ENCODE measurements at regions not wholly inside any gene's neighbourhood (a gene's known extent, or its start where the extent isn't known, plus 50 kb on each side); places are given as distances from the start of the nearest gene placed in this dataset.

- no peaks in the 10 kb centered on the region for H3K27me3 ChIP-seq (ENCODE audit: control insufficient read depth in 1 of 2, insufficient read depth in 2 of 2, low read length in 2 of 2)
- H3K4me1 ChIP-seq (ENCODE audit: insufficient read depth, low read length), result no peaks in the 10 kb centered on the region
- H3K36me3 ChIP-seq (ENCODE audit: insufficient read depth, low read length), result no peaks in the 10 kb centered on the region
- no peaks in the 10 kb centered on the region for H3K9me3 Mint-ChIP-seq
- no peak overlapping the region for H3K4me3 ChIP-seq (ENCODE audit: low read length)
- ATAC-seq (ENCODE audit: poor library complexity) (no peak), DNase-seq (no peak)
- H3K4me3 Mint-ChIP-seq, result no peak overlapping the region
- no peaks in the 10 kb centered on the region for H3K36me3 Mint-ChIP-seq (ENCODE audit: low read depth)
- CTCF ChIA-PET, result no interaction called here
- TF ChIP-seq, protein P1, sequence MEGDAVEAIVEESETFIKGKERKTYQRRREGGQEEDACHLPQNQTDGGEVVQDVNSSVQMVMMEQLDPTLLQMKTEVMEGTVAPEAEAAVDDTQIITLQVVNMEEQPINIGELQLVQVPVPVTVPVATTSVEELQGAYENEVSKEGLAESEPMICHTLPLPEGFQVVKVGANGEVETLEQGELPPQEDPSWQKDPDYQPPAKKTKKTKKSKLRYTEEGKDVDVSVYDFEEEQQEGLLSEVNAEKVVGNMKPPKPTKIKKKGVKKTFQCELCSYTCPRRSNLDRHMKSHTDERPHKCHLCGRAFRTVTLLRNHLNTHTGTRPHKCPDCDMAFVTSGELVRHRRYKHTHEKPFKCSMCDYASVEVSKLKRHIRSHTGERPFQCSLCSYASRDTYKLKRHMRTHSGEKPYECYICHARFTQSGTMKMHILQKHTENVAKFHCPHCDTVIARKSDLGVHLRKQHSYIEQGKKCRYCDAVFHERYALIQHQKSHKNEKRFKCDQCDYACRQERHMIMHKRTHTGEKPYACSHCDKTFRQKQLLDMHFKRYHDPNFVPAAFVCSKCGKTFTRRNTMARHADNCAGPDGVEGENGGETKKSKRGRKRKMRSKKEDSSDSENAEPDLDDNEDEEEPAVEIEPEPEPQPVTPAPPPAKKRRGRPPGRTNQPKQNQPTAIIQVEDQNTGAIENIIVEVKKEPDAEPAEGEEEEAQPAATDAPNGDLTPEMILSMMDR (IDR thresholded peaks at IDR 0.05), result no peak
- H3K27ac ChIP-seq (ENCODE audit: low read depth in 1 of 2, low read length in 2 of 2), result no peak overlapping the region
- intact Hi-C loops (cut with DNase I, micrococcal nuclease), result no loop called here
- H3K27me3 Mint-ChIP-seq, result peaks cover 5% of the 10 kb centered on the region
- POLR2A ChIA-PET, result no interaction called here
- H3K4me1 Mint-ChIP-seq (ENCODE audit: low read depth), result no peaks in the 10 kb centered on the region
- no peak overlapping the region for H3K27ac Mint-ChIP-seq
- H3K9me3 ChIP-seq (ENCODE audit: control insufficient read depth in 1 of 2, insufficient read depth in 1 of 2, low read length in 2 of 2), result peaks cover 0 to 15% of the 10 kb centered on the region in 2 experiments
Measured at GRCh38 chr14:104295681-104296387, 157.4 kb downstream of the KIF26A start.

- Histone ChIP-seq H3K4me3 (ENCODE audit: low read length) (no peak overlapping the region), H3K36me3 (ENCODE audit: insufficient read depth, low read length) (no peaks in the 10 kb centered on the region), H3K27me3 (ENCODE audit: control insufficient read depth in 1 of 2, insufficient read depth in 2 of 2, low read length in 2 of 2) (no peaks in the 10 kb centered on the region), H3K4me1 (ENCODE audit: insufficient read depth, low read length) (no peaks in the 10 kb centered on the region), H3K27ac (ENCODE audit: low read depth in 1 of 2, low read length in 2 of 2) (no peak overlapping the region), H3K9me3 (ENCODE audit: control insufficient read depth in 1 of 2, insufficient read depth in 1 of 2, low read length in 2 of 2) (peaks cover 0 to 15% of the 10 kb centered on the region in 2 experiments)
- Mint-ChIP-seq H3K36me3 (ENCODE audit: low read depth) (no peaks in the 10 kb centered on the region), H3K27me3 (peaks cover 5% of the 10 kb centered on the region), H3K4me3 (no peak overlapping the region), H3K9me3 (no peaks in the 10 kb centered on the region), H3K4me1 (ENCODE audit: low read depth) (no peaks in the 10 kb centered on the region), H3K27ac (no peak overlapping the region)
- no peak for DNase-seq
- ChIA-PET CTCF (no interaction called here), POLR2A (no interaction called here)
- no peak for ATAC-seq (ENCODE audit: poor library complexity)
- TF ChIP-seq, protein P1 (IDR thresholded peaks at IDR 0.05), result no peak
- intact Hi-C loops (cut with DNase I, micrococcal nuclease), result no loop called here
Measured at GRCh38 chr14:104296388-104297312, 158.3 kb downstream of the KIF26A start.

DNA sequence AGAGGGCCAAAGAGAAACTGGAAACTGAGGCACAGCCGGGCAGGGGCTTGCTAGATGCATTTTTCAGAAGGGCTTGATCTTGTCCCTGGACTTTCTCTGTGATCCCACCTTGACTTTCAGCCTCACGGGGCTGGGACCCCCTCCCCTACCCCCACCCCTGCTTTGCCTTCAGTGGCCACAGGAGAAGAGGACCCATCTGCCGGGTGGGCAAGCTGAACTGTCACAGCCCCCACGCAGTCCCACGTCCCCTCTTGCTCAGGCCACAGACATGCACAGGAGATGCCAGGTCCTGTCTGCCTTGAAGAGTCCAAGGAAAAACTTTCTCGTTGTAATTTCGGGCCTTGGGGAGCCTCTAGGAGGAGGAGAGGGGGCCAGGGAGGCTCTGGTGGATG lies 158.9 kb downstream of the KIF26A start:
- ChIA-PET POLR2A (no interaction called here), CTCF (no interaction called here)
- ATAC-seq (ENCODE audit: poor library complexity), result no peak
- H3K36me3 Mint-ChIP-seq (ENCODE audit: low read depth), result no peaks in the 10 kb centered on the region
- no peak overlapping the region for H3K27ac Mint-ChIP-seq
- H3K4me3 Mint-ChIP-seq, result no peak overlapping the region
- no peak overlapping the region for H3K27ac ChIP-seq (ENCODE audit: low read depth in 1 of 2, low read length in 2 of 2)
- no peaks in the 10 kb centered on the region for H3K9me3 Mint-ChIP-seq
- intact Hi-C loops (cut with DNase I, micrococcal nuclease), result no loop called here
- TF ChIP-seq, protein P1 (IDR thresholded peaks at IDR 0.05), result no peak
- no peaks in the 10 kb centered on the region for H3K4me1 Mint-ChIP-seq (ENCODE audit: low read depth)
- no peaks in the 10 kb centered on the region for H3K27me3 ChIP-seq (ENCODE audit: control insufficient read depth in 1 of 2, insufficient read depth in 2 of 2, low read length in 2 of 2)
- peaks cover 0 to 15% of the 10 kb centered on the region in 2 experiments for H3K9me3 ChIP-seq (ENCODE audit: control insufficient read depth in 1 of 2, insufficient read depth in 1 of 2, low read length in 2 of 2)
- H3K4me3 ChIP-seq (ENCODE audit: low read length), result no peak overlapping the region
- DNase-seq, result no peak
- no peaks in the 10 kb centered on the region for H3K4me1 ChIP-seq (ENCODE audit: insufficient read depth, low read length)
- H3K36me3 ChIP-seq (ENCODE audit: insufficient read depth, low read length), result no peaks in the 10 kb centered on the region
- peaks cover 5% of the 10 kb centered on the region for H3K27me3 Mint-ChIP-seq
